CD4-positive, alpha-beta T cell treated with Interleukin-15 for 1 hour (primary cell): ENCODE measurements at regions not wholly inside any gene's neighbourhood (a gene's known extent, or its start where the extent isn't known, plus 50 kb on each side); places are given as distances from the start of the nearest gene placed in this dataset.
"Not testable (repeated sequence)": the region's sequence is repeated elsewhere in the genome, so short reads cannot be mapped to it uniquely, and the experiment has no call there.

Experiments used
- DNase-seq: peaks from one replicate; pipeline ENCODE4 v3.0.0-alpha.2; 2020

GRCh38 chr11:37371346-37371970 lies 773.4 kb upstream of the RAG2 start:
- DNase-seq: no peak

GRCh38 chr11:37370817-37371216 lies 772.8 kb upstream of the RAG2 start:
- DNase-seq: no peak

GRCh38 chr11:37364246-37364839 lies 766.3 kb upstream of the RAG2 start:
- no peak for DNase-seq

- DNase-seq: no peak
Measured at GRCh38 chr11:37353192-37353591, 755.2 kb upstream of the RAG2 start.

DNA sequence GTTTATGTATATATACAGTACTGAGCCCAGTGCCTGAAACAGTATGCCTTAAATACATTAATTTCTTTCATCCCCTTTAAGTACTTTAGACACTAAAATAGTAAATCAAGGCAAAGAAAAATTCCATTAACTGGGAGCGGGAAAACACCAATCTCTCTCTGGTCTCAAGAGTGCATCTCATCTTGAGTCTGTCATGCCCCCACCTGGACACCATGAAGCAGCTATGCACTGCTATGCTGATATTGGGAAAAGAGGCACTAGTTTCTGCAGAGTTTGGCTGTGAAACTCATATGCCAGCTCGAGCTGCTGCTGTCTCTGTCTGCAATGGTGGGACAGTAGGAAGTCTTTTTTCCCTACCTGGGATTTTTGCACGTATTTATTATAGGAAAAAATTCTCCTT lies 754.4 kb upstream of the RAG2 start:
- DNase-seq: no peak

GRCh38 chr11:37343290-37343689 lies 745.3 kb upstream of the RAG2 start:
- no peak for DNase-seq

- DNase-seq: no peak
Measured at GRCh38 chr11:37336401-37336800, 738.4 kb upstream of the RAG2 start.

DNA sequence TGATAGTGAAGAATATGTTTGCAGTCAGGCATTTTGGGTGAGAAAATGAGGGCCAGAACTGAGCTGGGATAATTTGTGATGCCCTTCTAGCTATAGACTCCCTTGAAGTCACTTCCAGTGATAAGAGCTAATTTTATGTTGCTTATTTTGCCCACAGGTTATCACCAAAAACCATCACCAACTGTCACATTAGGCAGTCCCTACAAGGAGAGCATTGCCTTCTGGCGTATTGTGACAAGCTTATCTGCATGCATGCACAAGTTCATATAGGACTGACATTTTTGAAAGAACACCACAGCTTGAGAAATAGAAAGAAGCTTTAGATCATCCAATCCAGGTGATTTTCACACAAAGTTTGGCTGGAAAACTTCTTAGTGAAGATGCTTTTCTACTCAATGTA lies 735.3 kb upstream of the RAG2 start:
- DNase-seq: no peak

DNA sequence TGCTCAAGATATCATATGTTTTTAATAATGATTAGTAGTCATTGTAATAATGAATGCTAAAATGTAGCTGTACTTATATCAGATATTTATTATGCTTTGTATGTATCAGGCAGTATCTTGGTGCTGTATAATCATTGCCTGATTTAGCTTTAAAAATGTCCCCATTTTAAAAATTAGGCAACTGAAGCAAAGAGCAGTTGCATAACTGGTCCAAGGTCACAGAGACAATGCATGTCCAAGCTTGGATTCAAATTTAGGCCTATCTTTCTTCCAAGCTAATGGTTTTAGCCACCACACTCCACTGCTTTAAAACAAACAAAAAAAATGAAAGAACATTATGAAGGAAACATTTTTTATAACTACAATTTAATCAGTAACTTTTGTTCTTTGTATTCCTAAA lies 725.8 kb upstream of the RAG2 start:
- no peak for DNase-seq

DNA sequence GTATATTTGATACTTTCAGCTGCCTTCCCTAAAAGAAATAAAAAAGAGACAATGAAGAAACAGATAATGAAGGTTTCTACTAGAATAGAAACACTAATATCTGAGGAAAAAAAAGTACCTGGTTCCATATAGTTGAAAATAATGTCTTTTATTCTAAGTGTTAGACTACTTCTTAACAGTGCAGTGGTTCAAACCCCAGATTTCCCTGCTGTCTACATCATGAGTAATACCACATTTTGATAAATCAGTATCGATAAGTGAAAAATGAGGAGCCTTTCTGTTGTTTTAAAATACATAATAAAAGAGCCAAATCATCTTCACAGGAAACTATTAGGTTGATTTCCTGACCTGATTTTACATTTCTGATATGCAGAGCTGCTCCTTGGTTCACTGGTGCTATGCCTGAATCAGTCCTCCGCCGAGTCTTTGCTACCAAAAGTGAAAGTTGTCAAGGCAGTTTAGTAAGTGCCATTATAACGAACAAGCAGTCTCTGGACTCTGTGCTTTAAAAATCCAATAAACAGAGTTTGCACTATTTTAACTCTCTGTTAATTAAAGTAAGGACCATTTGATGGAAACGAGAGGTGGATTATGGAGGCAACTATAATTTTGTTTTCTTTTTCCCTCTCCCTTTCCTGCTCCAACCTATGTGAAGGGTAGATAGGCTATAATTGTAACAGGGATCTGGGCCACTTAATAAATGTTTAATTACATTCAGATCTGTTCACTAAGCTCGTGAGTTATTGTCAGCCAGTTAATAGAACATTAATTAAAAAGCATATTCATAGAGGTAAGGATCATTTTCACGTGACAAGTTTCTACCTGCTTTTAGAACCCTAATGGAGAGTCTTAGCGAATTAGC lies 724.5 kb upstream of the RAG2 start:
- DNase-seq: no peak

GRCh38 chr11:37320921-37321320 lies 722.9 kb upstream of the RAG2 start:
- no peak for DNase-seq

- no peak for DNase-seq
Measured at GRCh38 chr11:37317803-37318202, 719.8 kb upstream of the RAG2 start.

- DNase-seq: no peak
Measured at GRCh38 chr11:37313266-37313665, 715.2 kb upstream of the RAG2 start.

DNA sequence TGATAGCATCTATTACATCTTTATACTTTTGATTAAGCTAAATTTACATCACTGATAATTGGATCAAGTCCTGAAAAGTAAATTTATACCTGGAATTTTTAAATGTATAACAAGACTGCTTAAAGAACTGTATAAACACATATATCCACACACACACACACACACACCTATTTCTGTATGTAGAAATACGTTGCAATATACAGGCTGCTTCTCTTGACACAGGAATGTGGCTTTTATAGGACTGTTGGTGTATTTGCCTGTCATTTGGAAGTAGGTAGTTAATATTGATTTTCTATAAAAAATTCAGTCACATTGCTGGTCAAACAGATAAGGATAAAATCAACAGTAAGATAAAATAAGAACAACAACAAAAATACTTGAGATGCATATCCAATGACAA lies 708.5 kb upstream of the RAG2 start:
- no peak for DNase-seq

DNA sequence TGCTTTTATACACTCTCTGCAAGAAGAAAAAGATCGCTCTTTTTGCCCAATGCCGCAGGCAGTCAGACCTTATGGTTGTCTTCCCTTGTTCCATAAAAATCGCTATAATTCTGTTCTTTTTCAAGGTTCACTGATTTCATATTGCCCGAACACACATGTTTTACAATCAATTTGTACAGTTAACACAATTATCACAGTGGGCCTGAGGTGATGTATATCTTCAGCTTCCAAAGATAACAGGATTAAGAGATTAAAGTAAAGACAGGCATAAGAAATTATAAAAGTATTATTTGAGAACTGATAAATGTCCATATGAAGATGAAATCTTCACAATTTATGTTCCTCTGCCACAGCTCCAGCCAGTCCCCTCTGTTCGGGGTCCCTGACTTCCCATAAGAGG lies 703.4 kb upstream of the RAG2 start:
- not testable (repeated sequence) for DNase-seq

GRCh38 chr11:37298173-37298572 lies 700.1 kb upstream of the RAG2 start:
- DNase-seq: no peak

DNA sequence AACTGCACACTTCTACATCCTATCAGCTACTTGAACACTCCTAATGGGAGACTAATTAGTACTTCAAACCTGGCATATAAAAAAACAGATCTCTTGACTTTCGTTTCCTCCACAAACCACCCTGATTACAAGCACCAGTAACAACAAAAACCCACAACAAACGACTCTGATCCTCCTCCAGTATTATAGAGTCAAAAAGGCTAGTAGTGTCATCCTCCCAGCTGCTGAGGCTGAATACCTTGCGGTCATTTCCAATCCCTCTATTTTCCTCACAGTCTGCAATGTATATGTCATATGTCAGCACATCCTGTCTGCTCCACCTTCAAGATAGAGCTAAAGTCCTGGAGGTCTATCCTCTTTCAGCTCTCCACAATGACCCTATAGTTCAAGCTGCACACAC lies 688.9 kb upstream of the RAG2 start:
- DNase-seq: no peak

DNA sequence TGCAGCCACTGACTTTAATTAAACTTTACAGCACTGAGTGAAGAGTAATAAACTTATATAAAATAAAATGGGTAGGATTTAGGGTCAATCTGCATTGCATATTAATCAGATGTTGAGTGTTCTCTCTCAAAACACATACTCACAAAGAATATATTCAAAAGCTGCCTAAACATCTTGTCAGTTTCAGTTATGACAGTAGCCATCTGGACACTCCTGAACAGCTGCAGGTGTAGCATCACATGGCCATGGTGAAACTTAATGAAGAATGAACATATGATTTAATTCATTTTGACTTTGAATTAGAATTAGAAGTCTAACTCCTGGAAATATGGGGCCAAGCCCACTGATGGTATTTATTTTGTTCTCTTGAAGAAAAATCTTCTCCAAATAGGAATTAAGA lies 684.3 kb upstream of the RAG2 start:
- no peak for DNase-seq

- no peak for DNase-seq
Measured at GRCh38 chr11:37280200-37280599, 682.2 kb upstream of the RAG2 start.

DNA sequence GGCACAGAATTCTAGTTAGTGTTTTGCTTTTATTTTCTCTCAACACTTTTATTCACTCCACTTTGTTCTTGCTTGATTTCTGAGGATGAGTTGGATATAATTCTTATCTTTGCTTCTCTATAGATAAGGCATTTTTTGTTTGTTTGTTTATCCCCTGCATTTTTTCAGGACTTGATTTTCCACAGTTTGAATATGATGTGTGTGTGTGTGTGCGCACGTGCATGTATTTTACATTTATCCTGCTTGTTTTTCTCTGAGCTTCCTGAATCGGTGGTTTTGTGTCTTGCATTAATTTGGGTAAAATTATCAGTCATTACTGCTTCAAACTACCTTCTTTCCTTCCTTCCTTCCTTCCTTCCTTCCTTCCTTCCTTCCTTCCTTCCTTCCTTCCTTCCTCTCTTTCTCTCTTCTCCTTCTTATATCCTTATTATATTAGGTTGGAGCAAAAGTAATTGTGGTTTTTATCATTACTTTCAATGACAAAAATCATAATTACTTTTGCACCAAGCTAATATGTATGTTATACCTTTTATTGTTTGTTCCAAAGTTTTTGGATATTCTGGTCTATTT lies 679.9 kb upstream of the RAG2 start:
- DNase-seq: no peak

GRCh38 chr11:37264783-37265182 lies 666.7 kb upstream of the RAG2 start:
- no peak for DNase-seq

- DNase-seq: no peak
Measured at GRCh38 chr11:37264060-37264459, 666.0 kb upstream of the RAG2 start.

- DNase-seq: not testable (repeated sequence)
Measured at GRCh38 chr11:37263467-37263866, 665.4 kb upstream of the RAG2 start.

- no peak for DNase-seq
Measured at GRCh38 chr11:37259734-37260133, 661.7 kb upstream of the RAG2 start.
